Prostate gland (tissue), 2 donors: ENCODE measurements at regions not wholly inside any gene's neighbourhood (a gene's known extent, or its start where the extent isn't known, plus 50 kb on each side); places are given as distances from the start of the nearest gene placed in this dataset.

Experiments
- POLR2A ChIP-seq: fragments of 450-650 bp; IDR thresholded peaks from one replicate; pipeline ENCODE4 v1.6.1; 2016; ENCODE audit warnings: antibody characterized with exemption, mild to moderate bottlenecking
- TF ChIP-seq, protein P1 (sequence below), 4 experiments: fragments of 200-600 bp in 2 of 4; fragments of 450-650 bp in 2 of 4; sonication (generic) in 2 of 4; IDR thresholded peaks; 1 replicate in 3 of 4; 2 replicates in 1 of 4; pipeline ENCODE4 v1.5.1; 2016 to 2019; ENCODE audit warnings: antibody characterized with exemption in 4 of 4, mild to moderate bottlenecking in 2 of 4, moderate library complexity in 2 of 4

GRCh38 chr10:113991091-113991860, 52.4 kb upstream of the ADRB1 start:
- TF ChIP-seq POLR2A, result no peak
- TF ChIP-seq, protein P1, sequence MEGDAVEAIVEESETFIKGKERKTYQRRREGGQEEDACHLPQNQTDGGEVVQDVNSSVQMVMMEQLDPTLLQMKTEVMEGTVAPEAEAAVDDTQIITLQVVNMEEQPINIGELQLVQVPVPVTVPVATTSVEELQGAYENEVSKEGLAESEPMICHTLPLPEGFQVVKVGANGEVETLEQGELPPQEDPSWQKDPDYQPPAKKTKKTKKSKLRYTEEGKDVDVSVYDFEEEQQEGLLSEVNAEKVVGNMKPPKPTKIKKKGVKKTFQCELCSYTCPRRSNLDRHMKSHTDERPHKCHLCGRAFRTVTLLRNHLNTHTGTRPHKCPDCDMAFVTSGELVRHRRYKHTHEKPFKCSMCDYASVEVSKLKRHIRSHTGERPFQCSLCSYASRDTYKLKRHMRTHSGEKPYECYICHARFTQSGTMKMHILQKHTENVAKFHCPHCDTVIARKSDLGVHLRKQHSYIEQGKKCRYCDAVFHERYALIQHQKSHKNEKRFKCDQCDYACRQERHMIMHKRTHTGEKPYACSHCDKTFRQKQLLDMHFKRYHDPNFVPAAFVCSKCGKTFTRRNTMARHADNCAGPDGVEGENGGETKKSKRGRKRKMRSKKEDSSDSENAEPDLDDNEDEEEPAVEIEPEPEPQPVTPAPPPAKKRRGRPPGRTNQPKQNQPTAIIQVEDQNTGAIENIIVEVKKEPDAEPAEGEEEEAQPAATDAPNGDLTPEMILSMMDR (IDR thresholded peaks at IDR 0.05), result no peak
